ENCODE measurements at regions not wholly inside any gene's neighbourhood (a gene's known extent, or its start where the extent isn't known, plus 50 kb on each side); places are given as distances from the start of the nearest gene placed in this dataset.

- H3K4me1 Mint-ChIP-seq (ENCODE audit: low read depth) = no peaks in the 10 kb centered on the region
- TF ChIP-seq, protein P1, sequence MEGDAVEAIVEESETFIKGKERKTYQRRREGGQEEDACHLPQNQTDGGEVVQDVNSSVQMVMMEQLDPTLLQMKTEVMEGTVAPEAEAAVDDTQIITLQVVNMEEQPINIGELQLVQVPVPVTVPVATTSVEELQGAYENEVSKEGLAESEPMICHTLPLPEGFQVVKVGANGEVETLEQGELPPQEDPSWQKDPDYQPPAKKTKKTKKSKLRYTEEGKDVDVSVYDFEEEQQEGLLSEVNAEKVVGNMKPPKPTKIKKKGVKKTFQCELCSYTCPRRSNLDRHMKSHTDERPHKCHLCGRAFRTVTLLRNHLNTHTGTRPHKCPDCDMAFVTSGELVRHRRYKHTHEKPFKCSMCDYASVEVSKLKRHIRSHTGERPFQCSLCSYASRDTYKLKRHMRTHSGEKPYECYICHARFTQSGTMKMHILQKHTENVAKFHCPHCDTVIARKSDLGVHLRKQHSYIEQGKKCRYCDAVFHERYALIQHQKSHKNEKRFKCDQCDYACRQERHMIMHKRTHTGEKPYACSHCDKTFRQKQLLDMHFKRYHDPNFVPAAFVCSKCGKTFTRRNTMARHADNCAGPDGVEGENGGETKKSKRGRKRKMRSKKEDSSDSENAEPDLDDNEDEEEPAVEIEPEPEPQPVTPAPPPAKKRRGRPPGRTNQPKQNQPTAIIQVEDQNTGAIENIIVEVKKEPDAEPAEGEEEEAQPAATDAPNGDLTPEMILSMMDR (IDR thresholded peaks at IDR 0.05) = no peak
- H3K9me3 Mint-ChIP-seq (ENCODE audit: low read depth) = peaks cover 3% of the 10 kb centered on the region
- H3K27me3 Mint-ChIP-seq (ENCODE audit: low read depth) = peaks cover 15% of the 10 kb centered on the region
- no peaks in the 10 kb centered on the region for H3K36me3 Mint-ChIP-seq (ENCODE audit: low read depth)
- no peak overlapping the region for H3K4me3 Mint-ChIP-seq (ENCODE audit: unreplicated experiment)
- no peak for DNase-seq (ENCODE audit: low spot score)
- no peak overlapping the region for H3K27ac Mint-ChIP-seq (ENCODE audit: unreplicated experiment)
Measured at GRCh38 chr12:86799616-86800015, 543.4 kb upstream of the MGAT4C start.

GRCh38 chr12:86796550-86796949, 540.4 kb upstream of the MGAT4C start:
- Mint-ChIP-seq H3K27me3 (ENCODE audit: low read depth) (peaks cover 17% of the 10 kb centered on the region), H3K27ac (ENCODE audit: unreplicated experiment) (no peak overlapping the region), H3K36me3 (ENCODE audit: low read depth) (no peaks in the 10 kb centered on the region), H3K9me3 (ENCODE audit: low read depth) (peaks cover 3% of the 10 kb centered on the region), H3K4me3 (ENCODE audit: unreplicated experiment) (no peak overlapping the region), H3K4me1 (ENCODE audit: low read depth) (no peaks in the 10 kb centered on the region)
- TF ChIP-seq, protein P1 (IDR thresholded peaks at IDR 0.05) = no peak
- DNase-seq (ENCODE audit: low spot score) = no peak

DNA sequence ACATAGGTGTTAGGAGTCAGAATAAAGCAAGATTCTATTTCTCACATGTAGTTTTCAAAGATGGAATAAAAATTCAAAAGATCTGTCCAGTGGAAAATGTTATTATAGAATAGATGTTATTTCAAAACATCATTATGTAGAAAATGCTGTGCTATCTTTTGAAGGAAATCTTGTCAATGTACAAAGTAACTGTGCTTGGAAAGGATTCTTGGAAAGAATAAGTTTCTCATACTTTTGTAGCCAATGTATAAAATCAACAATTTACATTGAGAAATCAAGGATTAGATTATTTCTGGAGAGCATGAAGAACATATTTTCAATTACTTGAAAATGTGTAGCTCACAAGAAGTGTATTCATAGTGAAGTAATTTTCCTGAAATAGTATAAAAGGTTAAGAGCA, 532.5 kb upstream of the MGAT4C start:
- DNase-seq (ENCODE audit: low spot score) = no peak
- peaks cover 15% of the 10 kb centered on the region for H3K27me3 Mint-ChIP-seq (ENCODE audit: low read depth)

DNA sequence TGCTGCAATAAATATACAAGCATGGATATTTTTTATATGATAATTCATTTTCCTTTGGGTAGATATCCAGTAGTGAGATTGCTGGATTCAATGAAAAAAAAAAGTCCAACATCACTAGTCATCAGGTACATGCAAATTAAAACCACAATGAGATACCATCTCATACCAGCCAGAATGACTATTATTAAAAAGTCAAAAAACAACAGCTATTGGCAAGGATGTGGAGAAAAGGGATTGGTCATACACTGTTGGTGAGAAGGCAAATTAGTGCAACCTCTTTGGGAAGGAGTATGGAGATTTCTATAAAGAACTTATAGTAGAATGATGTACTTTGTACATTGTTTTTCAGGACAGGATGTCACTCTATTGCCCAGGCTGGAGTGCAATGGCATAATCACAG, 531.2 kb upstream of the MGAT4C start:
- no peaks in the 10 kb centered on the region for H3K9me3 Mint-ChIP-seq (ENCODE audit: low read depth)
- TF ChIP-seq, protein P1 (IDR thresholded peaks at IDR 0.05) = no peak
- H3K4me1 Mint-ChIP-seq (ENCODE audit: low read depth) = peaks cover 13% of the 10 kb centered on the region
- no peak overlapping the region for H3K4me3 Mint-ChIP-seq (ENCODE audit: unreplicated experiment)
- H3K27me3 Mint-ChIP-seq (ENCODE audit: low read depth) = peaks cover 15% of the 10 kb centered on the region
- no peaks in the 10 kb centered on the region for H3K36me3 Mint-ChIP-seq (ENCODE audit: low read depth)
- H3K27ac Mint-ChIP-seq (ENCODE audit: unreplicated experiment) = no peak overlapping the region
- no peak for DNase-seq (ENCODE audit: low spot score)

More for the DNA sequence above, 532.5 kb upstream of the MGAT4C start:
- Mint-ChIP-seq H3K4me3 (ENCODE audit: unreplicated experiment) (no peak overlapping the region), H3K27ac (ENCODE audit: unreplicated experiment) (no peak overlapping the region), H3K9me3 (ENCODE audit: low read depth) (no peaks in the 10 kb centered on the region), H3K4me1 (ENCODE audit: low read depth) (peaks cover 13% of the 10 kb centered on the region), H3K36me3 (ENCODE audit: low read depth) (no peaks in the 10 kb centered on the region)
- TF ChIP-seq, protein P1 (IDR thresholded peaks at IDR 0.05) = no peak

DNA sequence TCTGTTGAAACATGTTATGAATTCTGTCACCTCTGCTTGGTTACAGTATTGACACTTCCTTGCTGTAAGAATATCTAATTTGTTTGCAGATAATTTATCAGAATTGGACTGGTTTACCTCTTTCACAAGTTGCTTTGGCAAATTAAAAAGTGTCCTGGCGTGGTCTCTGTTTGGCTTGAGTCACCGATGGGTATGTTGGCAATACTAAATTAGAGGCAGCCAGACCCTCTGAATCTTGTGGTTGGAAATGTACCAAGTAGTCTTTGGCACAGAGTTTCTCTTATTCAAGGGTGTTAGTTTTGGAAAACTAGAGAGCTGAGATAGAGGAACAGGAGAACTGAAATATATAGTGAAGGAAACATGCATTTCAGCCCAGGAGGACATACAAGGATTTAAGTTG, 521.1 kb upstream of the MGAT4C start:
- DNase-seq (ENCODE audit: low spot score) = no peak
- no peaks in the 10 kb centered on the region for H3K27me3 Mint-ChIP-seq (ENCODE audit: low read depth)
- peaks cover 3% of the 10 kb centered on the region for H3K9me3 Mint-ChIP-seq (ENCODE audit: low read depth)
- no peak overlapping the region for H3K27ac Mint-ChIP-seq (ENCODE audit: unreplicated experiment)
- no peak overlapping the region for H3K4me3 Mint-ChIP-seq (ENCODE audit: unreplicated experiment)
- peaks cover 5% of the 10 kb centered on the region for H3K4me1 Mint-ChIP-seq (ENCODE audit: low read depth)
- TF ChIP-seq, protein P1 (IDR thresholded peaks at IDR 0.05) = no peak
- H3K36me3 Mint-ChIP-seq (ENCODE audit: low read depth) = peaks cover 1% of the 10 kb centered on the region
